NCI-H526 (cell line): ENCODE measurements at regions not wholly inside any gene's neighbourhood (a gene's known extent, or its start where the extent isn't known, plus 50 kb on each side); places are given as distances from the start of the nearest gene placed in this dataset.
A peak's percentile ranks its signal among the peaks of the same experiment; 100 is the strongest.

Source experiments
- DNase-seq, 2 experiments: peaks; one replicate each; lab custom pipeline; 2025; lab: John Stamatoyannopoulos, UW

DNA sequence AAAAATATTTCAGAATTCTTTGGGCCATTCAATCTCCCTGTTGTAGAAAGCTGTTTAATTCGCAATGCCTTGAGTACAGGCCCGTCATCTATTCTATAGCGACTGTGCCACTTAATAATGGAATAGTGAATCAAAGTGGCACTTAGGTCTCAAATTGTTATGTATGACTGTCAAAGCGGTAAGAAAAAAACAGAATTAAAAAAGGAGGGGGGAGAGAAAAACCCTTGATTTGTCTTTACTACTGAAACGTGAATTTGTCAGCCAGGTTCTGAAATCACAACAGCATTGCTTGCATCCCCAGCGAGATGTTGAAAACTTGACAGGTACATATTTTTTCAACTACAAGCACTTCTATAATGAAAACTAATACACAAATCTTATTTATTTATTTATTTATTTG, 320.9 kb downstream of the TFEC start:
- no peak for DNase-seq

DNA sequence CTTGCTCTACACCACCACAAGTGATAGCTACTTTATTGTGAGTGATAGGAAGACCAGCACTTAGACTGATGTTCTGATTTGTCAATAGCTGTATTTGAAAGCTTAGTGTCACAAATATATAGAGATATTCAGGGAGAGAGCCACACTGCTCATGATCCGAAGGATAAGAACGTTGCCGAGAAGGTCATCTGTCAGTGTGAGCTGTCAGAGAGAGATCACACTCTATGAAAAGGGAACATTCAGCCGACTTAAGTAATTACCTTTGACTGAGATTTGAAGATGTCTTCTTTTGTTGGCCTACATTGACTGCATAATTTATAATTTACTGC, 322.6 kb downstream of the TFEC start:
- no peak for DNase-seq

DNA sequence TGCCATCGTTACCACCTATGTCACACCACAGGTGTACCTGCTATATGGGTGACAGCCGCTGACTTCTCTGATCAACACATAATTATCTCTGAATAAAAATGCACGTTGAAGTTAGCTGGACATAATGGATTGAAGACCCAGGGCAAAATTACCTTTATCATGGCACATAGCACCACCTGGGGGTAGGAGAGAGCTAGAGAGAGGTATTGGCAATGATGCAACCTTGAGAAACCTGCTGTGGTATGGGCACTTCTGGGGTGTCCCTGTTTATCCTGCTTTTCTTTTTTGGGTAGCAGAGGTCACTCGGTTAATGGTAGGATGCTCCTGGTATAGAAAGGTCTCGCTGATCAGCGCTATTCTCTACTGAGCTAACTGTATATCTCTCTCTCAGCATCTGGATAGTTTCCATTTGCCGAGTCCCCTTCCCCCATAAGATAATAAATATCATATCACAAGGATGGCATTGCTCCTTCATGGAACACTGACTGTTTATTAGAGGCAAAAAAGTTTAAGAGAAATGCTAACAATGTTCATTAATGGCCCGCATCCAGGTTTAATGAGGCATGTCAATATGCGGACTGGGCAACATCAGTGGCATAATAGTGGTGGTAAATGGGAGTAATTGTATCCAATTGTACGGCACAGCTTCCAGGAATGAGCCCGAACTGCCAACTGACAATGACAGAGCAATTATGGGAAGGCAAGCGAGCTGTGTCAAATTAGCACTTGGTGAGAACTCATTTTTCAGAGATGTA, 323.1 kb downstream of the TFEC start:
- peak; percentile 50 to 65 for DNase-seq

DNA sequence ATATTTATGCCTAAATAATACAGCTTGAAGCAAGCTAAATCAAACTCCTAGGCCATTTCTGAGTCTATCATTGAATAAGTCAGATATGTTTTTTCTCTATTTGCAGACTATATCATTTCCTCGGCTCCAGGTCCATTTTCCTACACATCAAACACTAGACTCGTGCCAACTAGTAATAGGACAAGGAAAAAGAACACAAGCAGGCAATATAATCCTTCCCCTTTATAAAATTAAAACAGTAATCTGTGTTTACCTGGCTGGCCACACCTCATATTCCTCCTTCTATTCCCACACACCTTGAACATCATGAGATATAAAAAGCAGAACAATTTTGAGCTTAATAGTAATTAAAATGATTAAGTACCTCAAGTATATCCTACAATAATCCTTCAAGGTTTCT, 325.7 kb downstream of the TFEC start:
- no peak for DNase-seq

DNA sequence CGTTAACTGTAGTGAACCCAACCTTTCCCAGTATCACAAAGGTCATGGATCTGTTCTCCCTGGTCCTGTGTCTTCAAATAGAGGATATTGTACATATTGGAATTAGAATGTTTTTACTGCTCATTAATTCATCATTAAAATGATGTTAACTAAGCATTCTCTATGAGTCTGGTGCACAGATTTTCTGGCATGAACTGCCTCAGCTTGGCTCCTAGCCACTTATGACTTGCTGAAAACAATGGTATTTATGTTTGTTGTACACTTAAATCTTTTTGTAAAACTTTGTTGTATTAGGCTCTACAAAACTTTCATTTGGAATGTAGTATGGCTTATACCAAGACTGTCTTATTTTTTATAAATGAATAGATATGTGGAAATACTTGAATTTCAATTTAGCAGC, 329.4 kb downstream of the TFEC start:
- no peak for DNase-seq

DNA sequence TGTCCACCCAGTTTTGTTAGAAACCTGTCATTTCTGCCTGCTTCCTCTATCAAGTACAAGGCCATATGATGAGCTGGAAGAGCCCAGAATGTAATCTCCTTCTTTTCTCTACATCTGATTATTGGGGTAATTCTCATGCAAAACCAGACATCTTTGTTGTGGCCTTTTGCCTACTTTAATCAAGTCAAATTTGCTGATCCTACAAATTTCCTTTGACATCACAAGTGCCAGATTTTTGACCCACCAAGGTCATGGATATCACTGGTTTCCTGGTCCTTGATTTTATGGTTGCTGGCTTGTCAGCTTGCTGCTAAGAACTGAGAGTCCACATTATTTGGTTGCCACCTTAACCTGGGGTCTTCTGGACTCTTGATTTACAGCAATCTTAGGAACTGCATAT, 336.1 kb downstream of the TFEC start:
- DNase-seq: no peak

DNA sequence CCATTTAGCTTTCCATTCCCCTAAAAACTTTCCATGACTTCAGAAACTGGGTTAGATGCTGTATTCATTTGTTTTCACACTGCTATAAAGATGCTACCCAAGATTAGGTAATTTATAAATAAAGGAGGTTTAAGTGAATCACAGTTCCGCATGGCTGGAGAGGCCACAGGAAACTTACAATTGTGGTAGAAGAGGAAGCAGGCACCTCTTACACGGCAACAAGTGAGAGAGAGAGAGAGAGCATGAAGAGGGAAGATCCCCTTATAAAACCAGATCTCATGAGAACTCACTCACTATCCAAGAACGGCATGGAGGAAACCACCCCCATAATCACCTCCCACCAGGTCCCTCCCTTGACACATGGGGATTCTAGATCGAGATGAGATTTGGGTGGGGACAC, 336.8 kb downstream of the TFEC start:
- no peak for DNase-seq

DNA sequence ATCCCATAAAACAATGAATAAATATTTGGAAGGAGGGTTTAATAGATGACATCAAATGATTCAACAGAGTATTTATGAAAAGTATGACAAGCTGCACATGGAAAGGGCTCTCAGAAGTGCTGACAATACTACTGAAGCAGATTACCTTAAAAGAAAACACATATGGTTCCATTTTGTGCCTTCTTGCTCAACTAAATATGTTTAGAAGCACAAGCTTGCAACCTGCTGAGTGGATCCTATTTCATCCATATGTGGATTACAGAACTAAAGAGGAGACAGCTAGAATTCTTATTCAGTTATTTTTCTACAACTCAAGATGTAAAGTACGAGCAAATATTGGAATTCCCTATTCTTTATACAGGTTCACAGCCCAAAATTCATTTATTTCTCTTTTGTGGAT, 340.6 kb downstream of the TFEC start:
- no peak for DNase-seq

DNA sequence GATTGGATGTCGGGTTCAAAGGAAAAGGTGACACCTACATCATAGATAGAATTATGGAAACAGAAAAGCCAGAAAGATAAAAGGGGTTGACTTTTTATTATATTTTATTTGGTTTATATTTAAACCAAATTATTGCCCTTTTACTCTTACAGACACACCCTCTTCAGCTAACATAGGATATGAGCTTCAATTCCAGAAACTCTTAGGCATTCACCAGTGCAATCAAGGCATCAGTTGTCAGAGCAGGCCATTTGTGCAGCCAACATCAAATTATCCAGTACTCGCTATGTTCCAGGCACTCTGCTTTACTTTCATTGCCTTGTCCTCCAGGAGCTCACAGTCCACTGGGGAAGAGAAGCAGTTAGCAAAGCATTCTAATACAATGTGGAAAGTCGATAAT, 347.5 kb downstream of the TFEC start:
- DNase-seq: no peak

DNA sequence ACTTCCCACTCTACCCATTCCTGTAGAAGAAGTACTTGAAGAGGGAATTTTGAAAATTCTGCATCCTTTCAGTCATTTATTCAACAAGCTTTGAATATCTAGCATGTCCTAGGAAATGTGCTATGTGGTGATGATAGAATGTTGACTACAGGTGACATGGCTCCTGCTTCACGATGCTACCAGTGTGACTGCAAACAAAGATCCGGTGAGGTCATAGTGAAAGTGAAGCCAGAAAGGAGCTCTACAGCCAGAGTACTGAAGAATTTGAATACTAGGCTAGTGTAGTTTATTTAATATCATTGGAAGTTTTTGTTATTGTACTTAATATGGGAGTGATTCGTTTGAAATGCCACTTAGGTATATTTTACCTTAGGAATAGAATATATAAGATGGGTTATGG, 348.1 kb downstream of the TFEC start:
- no peak for DNase-seq

DNA sequence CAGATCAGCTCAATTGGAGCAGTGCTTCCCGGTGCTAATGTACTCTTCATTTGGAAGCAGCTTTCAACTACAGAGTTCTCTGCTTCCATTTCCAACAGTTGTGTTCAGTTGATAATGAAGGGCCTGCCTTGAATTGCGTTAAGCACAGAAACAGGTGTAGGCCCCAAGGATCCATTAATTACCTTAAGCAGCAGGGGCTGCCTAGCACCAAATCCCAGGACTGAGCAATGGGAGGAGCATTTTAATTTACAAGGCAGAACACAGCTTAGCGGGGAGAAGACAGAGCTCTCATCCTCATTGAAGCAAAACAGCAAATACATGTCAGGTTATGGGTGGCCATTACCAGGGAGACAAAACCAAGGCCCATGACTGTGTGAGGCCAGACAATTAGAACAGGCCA, 349.6 kb downstream of the TFEC start:
- DNase-seq: no peak

DNA sequence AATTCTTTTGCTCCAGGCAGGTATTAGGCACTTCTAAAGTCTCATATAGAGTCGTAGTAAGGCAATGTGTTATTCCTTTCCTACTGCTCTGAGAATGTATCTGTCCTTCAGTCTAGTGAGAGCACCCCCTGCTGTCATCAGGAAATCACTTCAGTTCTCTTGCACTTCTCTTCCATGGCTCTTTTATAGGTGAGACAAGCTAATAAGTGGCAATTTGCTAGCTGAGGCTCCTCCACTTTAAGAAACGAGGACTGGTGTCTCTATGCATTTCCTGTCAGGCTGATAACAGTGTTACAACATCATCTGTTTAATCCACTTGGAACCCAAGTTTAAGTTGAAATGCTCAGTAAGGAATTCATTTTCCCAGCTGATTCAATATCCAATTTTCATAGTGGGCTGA, 350.6 kb downstream of the TFEC start:
- DNase-seq: peak; percentile 31 to 67

DNA sequence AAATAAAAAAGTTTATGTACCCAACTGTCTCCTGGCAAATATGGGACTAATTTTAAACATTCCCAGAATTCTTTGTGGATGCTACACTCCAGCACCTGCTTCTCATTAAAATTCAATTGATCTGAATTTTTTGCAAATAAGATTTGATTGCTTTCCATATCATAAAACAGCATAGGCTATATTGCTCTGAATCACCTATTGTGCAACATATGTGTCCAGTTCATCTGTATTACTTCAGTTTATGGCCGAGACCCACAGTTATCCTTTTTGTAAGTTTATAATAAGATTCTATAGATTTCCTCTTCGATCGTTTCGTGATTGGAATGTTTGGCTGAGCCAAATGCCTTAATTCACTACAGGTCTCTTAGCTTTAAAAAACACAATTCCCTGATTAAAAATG, 351.1 kb downstream of the TFEC start:
- no peak for DNase-seq

DNA sequence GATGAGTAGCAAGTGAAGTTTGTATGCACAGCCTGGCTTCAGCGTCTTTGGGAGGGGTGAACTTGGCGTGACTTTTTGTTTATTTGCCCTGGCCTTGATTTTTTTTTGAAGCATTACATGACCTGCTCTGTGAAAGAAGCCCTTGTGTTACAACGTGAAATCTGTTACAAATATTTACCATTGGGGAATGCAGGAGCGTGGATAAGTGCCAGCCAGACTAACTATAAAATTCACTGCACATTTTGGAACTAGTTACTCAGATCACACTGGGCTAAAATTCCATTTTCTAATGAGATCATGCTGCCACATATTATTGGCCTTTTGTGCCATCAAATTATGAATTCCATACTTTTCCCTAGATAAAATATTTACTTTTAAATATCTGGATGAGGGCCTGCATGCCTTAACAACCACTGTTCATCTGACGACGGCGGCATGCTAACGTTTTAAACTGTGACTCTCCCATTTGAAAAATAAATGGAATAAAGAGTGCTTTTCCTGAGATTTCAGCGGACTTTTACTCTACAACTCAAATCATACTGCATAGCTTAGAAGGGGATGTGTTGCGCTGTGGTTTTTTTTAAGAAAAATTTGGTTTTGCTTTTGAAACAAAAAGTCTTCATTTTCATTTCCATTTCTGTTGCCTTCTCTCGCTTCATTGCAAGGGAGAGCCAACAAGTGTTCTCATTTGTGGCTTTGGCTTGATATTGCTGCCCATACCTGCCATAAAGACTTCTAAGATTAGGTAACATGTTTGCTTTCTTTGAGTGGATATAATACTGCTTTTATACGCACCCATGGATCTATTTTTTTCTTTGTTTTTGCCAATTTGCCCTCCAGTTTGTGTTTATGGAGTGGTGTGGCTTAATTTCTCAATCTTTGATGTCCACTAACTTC, 352.2 kb downstream of the TFEC start:
- DNase-seq: no peak

DNA sequence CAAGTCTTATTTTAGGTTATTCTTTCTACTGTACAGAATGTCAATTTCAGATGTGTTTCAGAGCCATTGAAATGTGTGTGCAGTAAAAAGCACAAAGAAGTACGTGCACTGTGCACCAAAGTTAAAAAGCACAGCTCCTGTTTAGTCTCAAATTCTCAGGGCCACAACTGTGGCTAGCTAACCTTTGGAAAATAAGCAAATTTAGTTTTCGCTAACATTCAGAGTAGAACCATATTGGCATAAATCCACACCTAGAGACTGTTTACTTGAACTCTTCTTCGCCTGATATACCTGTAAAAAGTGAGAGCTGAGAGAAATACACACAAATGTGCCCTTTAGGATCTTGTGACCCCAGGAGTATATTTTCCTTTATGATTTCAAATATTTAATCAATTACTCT, 353.9 kb downstream of the TFEC start:
- DNase-seq: no peak

DNA sequence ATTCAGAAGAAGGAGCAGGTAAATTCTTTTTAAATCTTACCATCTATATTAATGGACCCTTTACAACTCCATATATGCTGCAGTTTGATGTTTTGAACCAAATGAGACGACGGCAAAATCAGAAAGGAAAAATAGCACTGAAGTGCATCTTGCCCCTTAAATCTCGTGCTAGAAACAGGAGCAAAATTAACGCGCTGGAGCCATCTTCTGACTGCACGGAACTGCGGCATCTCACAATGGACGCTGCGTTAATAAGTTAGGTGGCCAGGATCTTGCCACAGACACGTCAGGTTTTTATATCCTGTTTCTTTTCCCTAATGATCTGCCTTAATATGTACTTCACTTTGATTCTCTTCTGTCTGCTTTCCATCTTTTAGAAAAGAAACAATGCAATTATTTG, 354.5 kb downstream of the TFEC start:
- DNase-seq: peak; percentile 33 to 76

DNA sequence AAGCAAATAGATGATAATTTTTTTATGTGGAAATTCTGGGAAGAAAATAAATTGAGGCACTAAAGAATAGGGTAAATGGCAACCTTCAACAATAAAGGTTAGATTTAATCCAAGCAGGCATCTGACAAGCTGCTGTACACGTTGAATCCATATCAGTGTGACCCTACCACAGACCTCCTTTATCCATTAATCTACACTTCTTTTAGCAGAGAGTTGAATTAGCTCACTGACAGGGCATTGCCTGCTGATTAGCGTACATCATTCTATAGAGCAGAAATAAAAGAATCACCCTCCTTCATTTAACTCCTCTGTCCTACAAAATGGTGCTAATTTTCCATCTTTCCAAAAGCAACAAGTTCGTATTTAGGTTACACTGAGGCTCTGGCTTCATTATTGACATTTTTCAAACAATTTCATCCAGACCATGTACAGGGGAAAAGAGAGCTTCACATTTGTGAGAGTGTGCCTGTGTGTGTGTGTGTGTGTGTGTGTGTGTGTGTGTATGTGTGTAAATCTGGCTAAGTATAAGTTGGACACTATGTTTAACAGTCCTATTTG, 356.0 kb downstream of the TFEC start:
- DNase-seq: no peak

DNA sequence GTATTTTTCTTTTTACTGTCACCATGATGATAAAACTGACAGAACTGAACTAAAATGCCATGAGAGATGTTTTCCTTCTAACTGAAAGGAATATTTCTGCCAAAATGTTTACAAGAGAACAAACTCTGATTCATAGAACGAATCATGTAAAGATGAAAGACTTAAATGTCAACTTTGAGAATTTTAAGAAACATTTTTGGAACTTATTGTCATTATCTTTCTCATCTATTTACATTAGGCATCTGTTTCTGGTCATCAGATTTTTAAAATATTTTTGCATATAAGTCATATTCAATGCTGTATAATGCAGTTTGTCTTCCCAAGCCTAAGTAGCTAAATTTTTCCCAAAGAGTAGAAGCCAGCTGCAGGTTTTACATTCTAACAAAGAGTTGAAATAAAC, 358.5 kb downstream of the TFEC start:
- DNase-seq: no peak

DNA sequence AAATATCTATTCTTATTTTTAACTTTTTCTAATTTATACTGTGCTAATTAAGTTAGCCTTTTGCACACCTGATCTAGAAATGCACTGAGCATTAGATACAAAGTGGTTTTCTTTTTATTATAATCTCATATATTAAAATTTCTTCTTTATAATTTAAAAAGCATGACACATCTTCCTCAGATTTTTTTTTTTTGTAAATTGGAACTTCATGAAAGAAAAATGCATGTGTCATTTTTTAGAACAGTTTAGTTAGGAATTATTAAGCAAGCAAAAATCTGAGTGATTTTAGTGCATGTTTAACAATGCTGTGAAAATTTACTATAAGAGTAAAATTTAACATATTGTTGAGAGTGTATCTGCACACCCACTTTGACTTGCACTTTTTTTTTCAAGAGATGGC, 367.9 kb downstream of the TFEC start:
- no peak for DNase-seq

DNA sequence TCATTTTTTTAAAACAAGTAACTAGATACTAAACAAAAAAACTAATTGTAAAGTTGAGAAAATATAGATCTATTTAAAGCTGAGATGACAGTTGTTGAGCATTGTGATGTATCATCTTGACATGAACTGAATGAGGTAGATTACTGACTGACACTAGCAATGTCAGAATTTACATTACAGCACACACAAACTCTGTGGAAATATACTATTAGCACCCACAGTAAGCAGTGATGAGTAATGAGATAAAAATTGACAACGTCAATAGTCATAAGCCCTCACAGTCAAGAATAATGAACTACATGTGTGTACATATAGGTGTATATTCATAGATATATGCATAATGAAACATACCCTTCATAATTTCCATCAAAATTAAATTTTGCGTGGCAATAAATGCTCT, 368.4 kb downstream of the TFEC start:
- no peak for DNase-seq

DNA sequence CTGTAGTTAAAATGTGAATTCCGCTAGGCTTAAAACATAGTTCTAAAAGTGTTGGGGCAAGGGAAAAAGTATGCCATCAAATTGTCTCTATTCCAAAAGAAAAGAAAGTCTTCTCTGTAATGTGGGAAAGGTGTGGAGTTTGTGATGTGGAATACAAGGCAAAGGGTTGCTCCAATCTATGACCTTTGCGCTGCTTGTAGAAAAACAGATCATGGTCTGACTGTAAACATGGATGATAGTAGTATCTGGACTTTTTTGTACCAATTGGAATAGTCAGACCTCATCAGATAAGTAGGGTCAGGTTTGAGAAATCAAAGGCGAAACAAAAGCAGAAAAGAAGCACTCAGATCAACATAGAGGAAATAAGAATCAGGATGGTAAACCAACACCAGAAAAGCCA, 372.3 kb downstream of the TFEC start:
- no peak for DNase-seq

DNA sequence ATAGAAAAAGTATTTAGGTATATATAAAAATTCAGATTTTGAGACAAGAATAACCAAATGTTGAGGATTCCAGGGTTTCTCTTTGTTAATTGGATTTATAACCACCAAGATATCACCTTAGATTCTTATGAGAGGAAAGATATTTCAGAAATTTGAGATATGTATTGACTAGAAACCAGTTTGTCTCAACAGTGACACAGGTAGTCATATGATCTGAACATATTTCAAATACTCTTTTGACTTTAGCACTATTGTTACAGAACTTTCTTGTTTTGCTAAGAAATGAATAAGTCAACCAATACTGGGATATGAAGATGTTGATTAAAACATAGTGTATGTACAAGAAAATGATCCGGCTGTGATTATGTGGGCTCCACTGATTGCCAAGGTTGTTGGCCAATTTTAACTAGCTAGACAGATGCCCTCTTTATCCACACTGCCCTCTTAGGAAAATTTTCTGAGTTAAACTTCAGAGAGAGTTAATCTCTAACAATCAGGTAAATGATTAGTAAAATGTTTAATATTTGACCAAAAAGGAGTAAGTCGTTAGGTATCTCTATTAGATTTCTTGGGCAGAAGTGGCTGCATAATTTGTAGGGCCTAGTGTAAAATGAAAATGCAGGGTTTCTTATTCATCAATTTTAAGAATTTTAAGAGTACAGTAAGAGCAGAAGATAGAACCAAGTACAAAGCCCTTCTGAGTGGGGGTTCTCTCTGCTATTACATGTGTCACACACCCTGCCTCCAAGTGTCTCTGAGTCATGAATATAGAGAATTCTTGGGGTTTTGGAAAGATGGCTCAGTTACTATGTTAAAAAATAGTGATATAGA, 376.0 kb downstream of the TFEC start:
- DNase-seq: no peak
